ENCODE measurements at regions not wholly inside any gene's neighbourhood (a gene's known extent, or its start where the extent isn't known, plus 50 kb on each side); places are given as distances from the start of the nearest gene placed in this dataset.
A peak's percentile ranks its signal among the peaks of the same experiment; 100 is the strongest.

- DNase-seq (no peak), ATAC-seq (no peak)
- no peak overlapping the region for H3K27ac ChIP-seq
- intact Hi-C loops (cut with DNase I), result no loop called here
- no peak for TF ChIP-seq CTCF (IDR thresholded peaks at IDR 0.05)
- H3K4me3 ChIP-seq, result no peak overlapping the region
- H3K27me3 ChIP-seq, result peaks cover 0 to 9% (median 0%) of the 10 kb centered on the region in 7 donors
- no peaks in the 10 kb centered on the region for H3K36me3 ChIP-seq
- H3K9me3 ChIP-seq, result no peaks in the 10 kb centered on the region
- WGBS, 2 donors, result 71 to 75% methylated on average over 5 of the region's 5 CpGs
- H3K4me1 ChIP-seq, result peaks cover 0 to 15% (median 6%) of the 10 kb centered on the region in 9 donors
Measured at GRCh38 chrX:150217609-150218008, 145.5 kb upstream of the MAMLD1 start.

GRCh38 chrX:150219374-150220185, 143.5 kb upstream of the MAMLD1 start:
- Histone ChIP-seq H3K9me3 (no peaks in the 10 kb centered on the region), H3K27me3 (peaks cover 0 to 17% (median 0%) of the 10 kb centered on the region in 7 donors), H3K36me3 (no peaks in the 10 kb centered on the region), H3K4me1 (no peaks in the 10 kb centered on the region), H3K4me3 (no peak overlapping the region), H3K27ac (no peak overlapping the region)
- peak in 3 of 8 donors; percentile 21 to 43 (median 23) for ATAC-seq
- no peak for TF ChIP-seq CTCF (IDR thresholded peaks at IDR 0.05)
- intact Hi-C loops (cut with DNase I), result no loop called here
- 65 to 77% methylated on average over 14 to 17 of the region's 17 CpGs for WGBS, 2 donors
- DNase-seq, result peak in 1 of 2 donors; percentile 10

- H3K27ac ChIP-seq, result no peak overlapping the region
- no peak overlapping the region for H3K4me3 ChIP-seq
- H3K36me3 ChIP-seq, result no peaks in the 10 kb centered on the region
- peaks cover 0 to 32% (median 0%) of the 10 kb centered on the region in 7 donors for H3K27me3 ChIP-seq
- DNase-seq (no peak), ATAC-seq (no peak)
- no peaks in the 10 kb centered on the region for H3K4me1 ChIP-seq
- no peak for TF ChIP-seq CTCF (IDR thresholded peaks at IDR 0.05)
- intact Hi-C loops (cut with DNase I), result no loop called here
- WGBS, 2 donors, result 95% methylated on average over 12 of the region's 12 CpGs
- no peaks in the 10 kb centered on the region for H3K9me3 ChIP-seq
Measured at GRCh38 chrX:150223176-150224015, 139.7 kb upstream of the MAMLD1 start.

- Histone ChIP-seq H3K27ac (no peak overlapping the region), H3K36me3 (no peaks in the 10 kb centered on the region), H3K4me1 (no peaks in the 10 kb centered on the region), H3K4me3 (no peak overlapping the region), H3K9me3 (no peaks in the 10 kb centered on the region), H3K27me3 (peaks cover 0 to 33% (median 0%) of the 10 kb centered on the region in 7 donors)
- TF ChIP-seq CTCF (IDR thresholded peaks at IDR 0.05), result no peak
- intact Hi-C loops (cut with DNase I), result no loop called here
- WGBS, 2 donors, result 79 to 87% methylated on average over 3 of the region's 3 CpGs
- ATAC-seq (no peak), DNase-seq (no peak)
Measured at GRCh38 chrX:150224676-150225075, 138.4 kb upstream of the MAMLD1 start.

Measured in heart right ventricle (tissue), 16 donors.